Kidney epithelial cell (primary cell): ENCODE measurements at regions not wholly inside any gene's neighbourhood (a gene's known extent, or its start where the extent isn't known, plus 50 kb on each side); places are given as distances from the start of the nearest gene placed in this dataset.

Experiments
- DNase-seq: peaks from one replicate; pipeline ENCODE4 v3.0.0-alpha.2; 2010; ENCODE audit warnings: low read depth
- H3K27me3 ChIP-seq: 2 replicates; pipeline ENCODE4 v1.6.0; 2011; ENCODE audit warnings: low read length; ENCODE audit not compliant: control insufficient read depth, insufficient read depth
- H3K36me3 ChIP-seq: 2 replicates; pipeline ENCODE4 v1.5.1; 2011; ENCODE audit warnings: low read length; ENCODE audit not compliant: control insufficient read depth, insufficient read depth
- H3K4me3 ChIP-seq: 2 replicates; pipeline ENCODE4 v1.5.1; 2011; ENCODE audit warnings: low read depth, mild to moderate bottlenecking, control low read depth, low read length
- TF ChIP-seq, protein P1 (sequence below): IDR thresholded peaks from 2 replicates; pipeline ENCODE4 v1.5.1; 2011; ENCODE audit warnings: mild to moderate bottlenecking, moderate library complexity, low read length, control low read depth, inconsistent platforms; ENCODE audit not compliant: insufficient read depth, poor library complexity, severe bottlenecking

DNA sequence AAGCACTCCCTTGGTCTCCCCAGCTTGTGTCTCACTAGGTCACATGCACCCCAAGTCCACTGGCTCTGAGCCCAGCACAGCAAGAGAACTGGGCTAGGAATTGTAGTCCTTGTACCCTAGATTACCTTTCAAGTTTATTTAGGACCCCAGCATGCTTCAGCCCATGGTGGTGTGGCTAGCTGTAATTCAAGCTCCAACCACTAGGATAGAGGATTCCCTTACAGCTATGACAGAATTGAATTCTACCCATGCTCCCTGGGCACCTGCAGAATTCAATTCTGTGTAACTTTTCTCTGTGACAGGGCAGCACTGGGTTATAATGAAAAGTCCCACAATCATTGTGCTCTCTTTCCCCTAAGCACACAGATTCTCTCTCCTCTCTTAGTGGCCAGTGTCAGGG, 253.8 kb upstream of the DMD start:
- Histone ChIP-seq H3K27me3 (no peaks in the 10 kb centered on the region), H3K36me3 (no peaks in the 10 kb centered on the region), H3K4me3 (no peak overlapping the region)
- TF ChIP-seq, protein P1, sequence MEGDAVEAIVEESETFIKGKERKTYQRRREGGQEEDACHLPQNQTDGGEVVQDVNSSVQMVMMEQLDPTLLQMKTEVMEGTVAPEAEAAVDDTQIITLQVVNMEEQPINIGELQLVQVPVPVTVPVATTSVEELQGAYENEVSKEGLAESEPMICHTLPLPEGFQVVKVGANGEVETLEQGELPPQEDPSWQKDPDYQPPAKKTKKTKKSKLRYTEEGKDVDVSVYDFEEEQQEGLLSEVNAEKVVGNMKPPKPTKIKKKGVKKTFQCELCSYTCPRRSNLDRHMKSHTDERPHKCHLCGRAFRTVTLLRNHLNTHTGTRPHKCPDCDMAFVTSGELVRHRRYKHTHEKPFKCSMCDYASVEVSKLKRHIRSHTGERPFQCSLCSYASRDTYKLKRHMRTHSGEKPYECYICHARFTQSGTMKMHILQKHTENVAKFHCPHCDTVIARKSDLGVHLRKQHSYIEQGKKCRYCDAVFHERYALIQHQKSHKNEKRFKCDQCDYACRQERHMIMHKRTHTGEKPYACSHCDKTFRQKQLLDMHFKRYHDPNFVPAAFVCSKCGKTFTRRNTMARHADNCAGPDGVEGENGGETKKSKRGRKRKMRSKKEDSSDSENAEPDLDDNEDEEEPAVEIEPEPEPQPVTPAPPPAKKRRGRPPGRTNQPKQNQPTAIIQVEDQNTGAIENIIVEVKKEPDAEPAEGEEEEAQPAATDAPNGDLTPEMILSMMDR = no peak
- no peak for DNase-seq

DNA sequence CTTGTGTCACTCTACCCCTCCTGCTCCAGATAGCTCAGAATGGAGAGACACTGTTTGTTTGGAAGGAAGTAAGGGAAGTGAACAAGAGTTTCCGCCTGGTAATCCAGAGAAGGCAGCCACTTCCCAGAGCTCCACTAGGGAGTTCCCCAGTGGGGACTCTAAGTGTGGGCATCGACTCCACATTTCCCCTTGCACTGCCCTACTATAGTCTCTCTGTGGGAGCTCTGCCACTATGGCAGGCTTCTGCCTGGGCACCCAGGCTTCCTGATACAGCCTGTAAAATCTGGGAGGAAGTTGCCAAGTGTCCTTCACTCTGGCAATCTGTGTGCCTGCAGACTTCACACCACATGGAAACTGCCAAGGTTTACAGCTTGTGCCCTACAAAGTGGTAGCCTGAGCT, 245.8 kb upstream of the DMD start:
- no peaks in the 10 kb centered on the region for H3K27me3 ChIP-seq
- TF ChIP-seq, protein P1 = no peak
- no peak overlapping the region for H3K4me3 ChIP-seq
- no peaks in the 10 kb centered on the region for H3K36me3 ChIP-seq
- DNase-seq = no peak

DNA sequence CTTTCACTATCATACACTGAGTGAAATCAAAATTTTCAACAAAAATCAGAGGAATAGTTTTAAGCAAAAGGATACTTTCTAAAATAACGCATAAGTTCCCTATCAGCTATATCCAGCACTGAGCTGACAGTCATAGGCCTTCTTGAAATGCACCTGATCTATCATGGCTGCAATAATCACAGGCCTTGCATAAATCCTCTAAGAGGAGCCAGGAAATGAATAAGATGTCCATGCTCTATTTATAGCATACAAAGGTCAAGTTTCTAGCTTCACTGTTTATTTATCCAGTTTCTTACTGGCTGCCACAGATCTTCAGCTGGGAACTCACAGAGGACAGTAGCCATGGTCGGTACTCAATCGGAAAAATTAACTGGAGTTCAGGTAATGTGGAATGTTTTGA, 235.9 kb upstream of the DMD start:
- Histone ChIP-seq H3K36me3 (no peaks in the 10 kb centered on the region), H3K27me3 (no peaks in the 10 kb centered on the region), H3K4me3 (no peak overlapping the region)
- DNase-seq = no peak
- TF ChIP-seq, protein P1 = no peak

DNA sequence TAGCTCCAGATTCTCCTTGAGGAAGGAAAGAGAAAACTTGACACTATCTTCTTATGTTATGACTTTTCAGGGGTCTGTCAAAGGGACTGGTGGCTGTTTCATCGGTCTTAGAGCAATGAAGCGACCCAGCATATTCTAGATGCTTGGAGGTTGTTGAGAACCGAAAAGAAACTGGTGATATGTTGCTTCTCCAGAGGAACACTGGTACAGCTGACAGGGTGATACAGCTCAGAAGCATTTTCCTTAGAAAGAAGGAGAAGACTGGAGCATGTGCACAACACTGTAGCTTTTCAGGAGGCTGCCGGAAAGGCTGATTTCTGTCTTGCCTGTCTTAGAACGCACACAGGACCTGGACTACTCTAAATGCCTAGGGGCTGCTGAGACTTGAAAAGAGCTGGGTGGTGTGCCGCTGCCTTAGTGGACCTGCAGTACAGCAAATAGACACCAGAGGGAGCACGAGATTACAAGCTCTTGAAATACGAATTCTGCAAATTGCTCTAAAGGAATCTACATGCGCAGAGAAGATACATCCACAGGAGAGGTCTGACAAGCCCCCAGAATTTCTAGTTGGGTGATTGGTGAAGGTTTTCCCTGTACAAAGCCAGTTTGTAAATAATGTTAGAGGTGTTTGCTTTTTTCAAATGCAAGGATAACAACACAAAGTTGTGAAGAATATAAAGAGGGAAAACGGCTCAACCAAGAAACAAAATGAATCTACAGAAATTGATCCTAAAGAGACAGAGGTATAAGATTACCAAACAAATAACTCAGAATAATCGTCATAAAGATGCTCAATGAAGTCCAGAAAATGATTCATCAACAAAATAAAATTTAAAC, 223.1 kb upstream of the DMD start:
- Histone ChIP-seq H3K27me3 (no peaks in the 10 kb centered on the region), H3K36me3 (no peaks in the 10 kb centered on the region), H3K4me3 (no peak overlapping the region)
- no peak for DNase-seq
- TF ChIP-seq, protein P1 = peak; percentile 86

DNA sequence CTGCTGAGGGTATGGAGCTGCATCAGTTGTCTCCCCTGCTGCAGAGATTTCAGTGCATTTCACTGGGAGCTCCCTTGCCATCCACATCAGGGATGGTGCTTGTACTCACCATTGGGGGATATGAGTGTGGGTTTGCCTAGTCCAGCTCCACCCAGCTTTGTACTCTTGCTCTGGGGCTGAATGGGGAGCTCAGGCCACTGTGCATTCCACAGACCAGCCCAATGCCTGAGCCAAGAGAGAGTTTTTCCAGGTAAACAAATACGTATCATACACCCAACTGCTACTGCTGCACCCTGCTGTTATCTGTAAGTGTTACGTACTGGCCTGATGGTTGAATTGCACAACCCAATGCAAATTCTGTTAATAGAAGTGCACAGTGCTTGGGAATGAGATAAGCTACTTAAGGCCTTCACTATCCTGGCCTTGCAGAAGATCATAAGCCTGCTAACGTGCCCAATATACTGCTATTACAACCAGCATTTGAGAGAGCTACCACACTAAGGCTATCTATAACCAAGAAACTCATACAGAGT, 205.0 kb upstream of the DMD start:
- Histone ChIP-seq H3K4me3 (no peak overlapping the region), H3K36me3 (no peaks in the 10 kb centered on the region), H3K27me3 (no peaks in the 10 kb centered on the region)
- no peak for DNase-seq
- TF ChIP-seq, protein P1 = no peak
